Suprapubic skin (tissue), 4 donors: ENCODE measurements at regions not wholly inside any gene's neighbourhood (a gene's known extent, or its start where the extent isn't known, plus 50 kb on each side); places are given as distances from the start of the nearest gene placed in this dataset.

ENCODE experiments used
- DNase-seq, 2 donors: peaks; one replicate each; pipeline ENCODE4 v3.0.0-alpha.2; 2019; ENCODE audit warnings: low spot score in 2 of 2
- H3K27ac ChIP-seq: fragments of 200-600 bp; sonication (generic); one replicate; pipeline ENCODE4 v1.5.1; 2019
- H3K27me3 ChIP-seq: fragments of 200-600 bp; sonication (generic); one replicate; pipeline ENCODE4 v1.5.1; 2019
- H3K36me3 ChIP-seq: fragments of 200-600 bp; sonication (generic); one replicate; pipeline ENCODE4 v1.5.1; 2019
- H3K4me1 ChIP-seq: fragments of 200-600 bp; sonication (generic); one replicate; pipeline ENCODE4 v1.5.1; 2019
- H3K4me3 ChIP-seq: fragments of 200-600 bp; sonication (generic); one replicate; pipeline ENCODE4 v1.5.1; 2019; ENCODE audit warnings: mild to moderate bottlenecking
- H3K9me3 ChIP-seq: fragments of 200-600 bp; sonication (generic); one replicate; pipeline ENCODE4 v1.5.1; 2019
- EP300 ChIP-seq: sonication (generic); formaldehyde crosslinking; IDR thresholded peaks from one replicate; pipeline ENCODE4 v1.6.1; 2017; ENCODE audit warnings: antibody characterized with exemption
- POLR2A ChIP-seq, 2 donors: fragments of 450-650 bp; IDR thresholded peaks; one replicate each; pipeline ENCODE4 v1.6.1; 2017; ENCODE audit warnings: antibody characterized with exemption in 2 of 2, mild to moderate bottlenecking in 2 of 2, moderate library complexity in 2 of 2
- POLR2AphosphoS5 ChIP-seq, 3 donors: sonication (generic); formaldehyde crosslinking; IDR thresholded peaks; one replicate each; pipeline ENCODE4 v1.6.1; 2017; ENCODE audit warnings: antibody characterized with exemption in 3 of 3
- WGBS: methylation state at CpG from one replicate; pipeline ENCODE4 v1.1.5; 2018; 5-methylcytosine and 5-hydroxymethylcytosine counted together
- TF ChIP-seq, protein P1 (sequence below), 2 donors: fragments of 200-600 bp in 1 of 2; fragments of 450-650 bp in 1 of 2; sonication (generic) in 1 of 2; IDR thresholded peaks; one replicate each; pipeline ENCODE4 v1.5.1; 2016 to 2019; ENCODE audit warnings: antibody characterized with exemption in 2 of 2, mild to moderate bottlenecking in 1 of 2, moderate library complexity in 1 of 2

DNA sequence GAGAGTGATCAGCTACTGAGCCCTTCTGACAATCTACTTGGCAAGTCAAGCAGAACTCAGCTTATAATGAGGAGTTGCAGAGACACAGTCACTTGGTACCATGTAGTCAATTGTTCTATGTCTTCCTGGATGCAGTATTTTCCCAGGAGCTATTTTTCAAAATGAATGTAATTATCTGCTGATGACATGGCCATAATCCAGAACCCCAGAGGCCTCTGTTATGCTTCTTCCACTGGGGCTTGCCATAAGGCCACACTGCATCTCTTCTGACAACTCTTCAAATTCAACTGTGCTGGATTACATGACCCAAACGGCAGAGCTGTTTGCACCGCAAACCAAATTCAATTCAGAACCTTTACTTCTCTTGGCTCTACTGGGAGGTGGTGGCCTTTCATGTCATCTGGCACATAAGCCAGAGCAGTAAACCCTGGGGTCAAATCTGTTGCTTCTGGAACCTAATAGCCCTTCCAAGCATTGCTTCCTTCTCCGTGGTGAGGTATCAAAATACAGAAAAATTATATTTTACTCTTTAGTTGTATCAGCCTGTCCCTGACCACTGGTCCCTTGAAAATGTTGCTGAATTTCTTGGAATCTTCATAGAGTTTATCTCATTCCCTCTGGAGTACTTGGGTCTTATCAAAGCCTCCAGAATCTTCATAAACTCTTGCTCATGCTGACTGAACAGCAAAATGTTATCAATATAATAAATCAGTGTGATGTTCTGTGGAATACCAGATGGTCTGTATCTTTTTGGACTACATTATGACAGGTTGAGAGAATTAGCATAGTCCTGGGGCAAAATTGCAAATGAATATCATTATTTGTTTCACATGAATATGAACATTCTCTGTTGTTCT lies 79.4 kb upstream of the DCN start:
- Histone ChIP-seq H3K4me1 (no peaks in the 10 kb centered on the region), H3K27me3 (no peaks in the 10 kb centered on the region), H3K9me3 (no peaks in the 10 kb centered on the region), H3K36me3 (no peaks in the 10 kb centered on the region), H3K27ac (no peak overlapping the region), H3K4me3 (no peak overlapping the region)
- DNase-seq = no peak
- TF ChIP-seq EP300 = no peak
- TF ChIP-seq, protein P1, sequence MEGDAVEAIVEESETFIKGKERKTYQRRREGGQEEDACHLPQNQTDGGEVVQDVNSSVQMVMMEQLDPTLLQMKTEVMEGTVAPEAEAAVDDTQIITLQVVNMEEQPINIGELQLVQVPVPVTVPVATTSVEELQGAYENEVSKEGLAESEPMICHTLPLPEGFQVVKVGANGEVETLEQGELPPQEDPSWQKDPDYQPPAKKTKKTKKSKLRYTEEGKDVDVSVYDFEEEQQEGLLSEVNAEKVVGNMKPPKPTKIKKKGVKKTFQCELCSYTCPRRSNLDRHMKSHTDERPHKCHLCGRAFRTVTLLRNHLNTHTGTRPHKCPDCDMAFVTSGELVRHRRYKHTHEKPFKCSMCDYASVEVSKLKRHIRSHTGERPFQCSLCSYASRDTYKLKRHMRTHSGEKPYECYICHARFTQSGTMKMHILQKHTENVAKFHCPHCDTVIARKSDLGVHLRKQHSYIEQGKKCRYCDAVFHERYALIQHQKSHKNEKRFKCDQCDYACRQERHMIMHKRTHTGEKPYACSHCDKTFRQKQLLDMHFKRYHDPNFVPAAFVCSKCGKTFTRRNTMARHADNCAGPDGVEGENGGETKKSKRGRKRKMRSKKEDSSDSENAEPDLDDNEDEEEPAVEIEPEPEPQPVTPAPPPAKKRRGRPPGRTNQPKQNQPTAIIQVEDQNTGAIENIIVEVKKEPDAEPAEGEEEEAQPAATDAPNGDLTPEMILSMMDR (IDR thresholded peaks at IDR 0.05) = no peak
- TF ChIP-seq POLR2AphosphoS5 (IDR thresholded peaks at IDR 0.05) = no peak
- TF ChIP-seq POLR2A (IDR thresholded peaks at IDR 0.05) = no peak
- 51% methylated on average over 3 of the region's 3 CpGs for WGBS

DNA sequence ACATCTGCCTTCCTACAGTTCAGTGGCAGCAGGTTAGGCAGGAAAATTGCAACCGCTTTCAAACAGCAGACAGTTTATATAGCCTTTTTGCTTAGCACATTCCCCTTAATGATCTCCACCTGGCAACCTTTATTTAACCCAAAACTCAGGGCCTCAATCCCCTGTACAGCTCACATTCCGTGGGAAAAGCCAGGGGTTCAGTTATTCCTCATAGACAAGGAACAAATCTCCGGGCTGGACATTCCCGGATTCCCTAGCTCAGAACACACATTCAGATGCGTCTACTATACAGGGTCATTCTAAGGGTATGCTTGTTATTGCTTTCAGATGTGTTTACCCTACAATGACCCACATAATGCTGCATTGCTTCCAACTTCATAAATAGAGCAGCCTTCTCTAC lies 73.8 kb upstream of the DCN start:
- TF ChIP-seq, protein P1 (IDR thresholded peaks at IDR 0.05) = no peak
- no peak for TF ChIP-seq POLR2AphosphoS5 (IDR thresholded peaks at IDR 0.05)
- no peak for TF ChIP-seq EP300
- no peak for TF ChIP-seq POLR2A (IDR thresholded peaks at IDR 0.05)
- Histone ChIP-seq H3K4me1 (no peaks in the 10 kb centered on the region), H3K4me3 (no peak overlapping the region), H3K27ac (no peak overlapping the region), H3K9me3 (no peaks in the 10 kb centered on the region), H3K27me3 (no peaks in the 10 kb centered on the region), H3K36me3 (no peaks in the 10 kb centered on the region)
- no peak for DNase-seq
- WGBS = 79% methylated on average over 5 of the region's 5 CpGs

DNA sequence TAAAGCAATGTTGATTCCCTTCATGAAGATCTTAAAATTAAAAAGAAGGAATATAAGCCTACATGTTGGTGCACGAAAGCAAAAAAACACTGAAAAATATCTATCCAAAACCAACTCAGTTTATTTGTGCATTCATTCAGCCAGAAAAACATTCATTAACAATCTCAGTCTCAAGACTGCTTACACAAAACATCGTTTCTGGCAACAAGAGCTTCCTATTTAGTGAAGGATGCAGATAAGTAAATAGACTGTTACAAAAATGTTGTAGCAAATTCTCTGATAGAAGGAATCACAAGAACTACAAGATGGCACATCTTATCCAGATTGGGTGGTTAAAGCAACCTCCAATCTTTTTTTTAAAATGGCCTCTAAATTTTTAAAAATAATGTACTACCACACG lies 69.7 kb upstream of the DCN start:
- Histone ChIP-seq H3K36me3 (no peaks in the 10 kb centered on the region), H3K27me3 (no peaks in the 10 kb centered on the region), H3K4me3 (no peak overlapping the region), H3K27ac (no peak overlapping the region), H3K9me3 (no peaks in the 10 kb centered on the region), H3K4me1 (peaks cover 4% of the 10 kb centered on the region)
- WGBS = 69% methylated on average over 3 of the region's 3 CpGs
- DNase-seq = no peak
- TF ChIP-seq EP300 (no peak), POLR2A (IDR thresholded peaks at IDR 0.05) (no peak), POLR2AphosphoS5 (IDR thresholded peaks at IDR 0.05) (no peak)
- TF ChIP-seq, protein P1 (IDR thresholded peaks at IDR 0.05) = no peak

- WGBS = 28% methylated on average over 2 of the region's 2 CpGs
- no peaks in the 10 kb centered on the region for H3K36me3 ChIP-seq
- peaks cover 4% of the 10 kb centered on the region for H3K4me1 ChIP-seq
- TF ChIP-seq POLR2A (IDR thresholded peaks at IDR 0.05) = no peak
- TF ChIP-seq EP300 = no peak
- TF ChIP-seq, protein P1 (IDR thresholded peaks at IDR 0.05) = no peak
- TF ChIP-seq POLR2AphosphoS5 (IDR thresholded peaks at IDR 0.05) = no peak
- no peaks in the 10 kb centered on the region for H3K9me3 ChIP-seq
- H3K4me3 ChIP-seq = no peak overlapping the region
- no peak for DNase-seq
- peak overlapping the region; percentile 83 for H3K27ac ChIP-seq
- no peaks in the 10 kb centered on the region for H3K27me3 ChIP-seq
These were observed 67.7 kb upstream of the DCN start for GRCh38 chr12:91250273-91250665.

DNA sequence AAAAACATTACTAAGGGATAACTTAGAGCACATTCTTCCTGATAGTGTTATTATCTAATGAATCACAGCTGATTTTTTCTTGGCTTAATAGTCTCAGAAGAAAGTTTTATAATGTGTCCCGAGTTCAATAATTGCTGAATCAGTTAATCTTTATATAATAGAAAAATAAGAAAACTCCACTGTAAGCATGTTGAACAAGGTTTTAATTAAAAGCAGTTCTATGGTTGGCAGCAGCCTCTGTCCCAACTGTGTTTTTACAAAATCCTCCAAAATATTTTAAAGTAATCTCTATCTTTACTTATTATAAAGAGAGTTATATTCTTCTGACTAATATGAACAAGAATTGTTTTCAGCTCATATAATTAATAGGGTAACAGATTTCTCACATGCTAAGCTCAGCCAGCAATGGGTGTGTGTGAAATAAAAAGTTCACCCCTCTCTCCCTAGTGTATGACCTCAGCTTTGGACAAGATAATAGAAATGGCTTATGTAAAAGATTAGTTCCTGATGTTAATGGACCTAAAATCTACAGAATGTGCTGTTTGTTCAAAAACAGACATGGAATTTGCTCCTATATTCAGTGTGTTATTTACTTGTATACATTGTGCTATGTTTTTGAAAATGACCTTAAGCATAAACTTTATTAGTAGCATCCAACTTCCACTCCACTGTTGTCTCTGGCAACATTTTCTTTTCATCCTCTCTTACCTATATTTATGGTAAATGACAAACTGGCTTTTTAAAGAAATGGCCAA lies 67.1 kb upstream of the DCN start:
- DNase-seq = no peak
- Histone ChIP-seq H3K27me3 (no peaks in the 10 kb centered on the region), H3K27ac (peak overlapping the region; percentile 83), H3K4me3 (no peak overlapping the region), H3K4me1 (peaks cover 4% of the 10 kb centered on the region), H3K9me3 (no peaks in the 10 kb centered on the region), H3K36me3 (no peaks in the 10 kb centered on the region)
- TF ChIP-seq EP300 (no peak), POLR2A (IDR thresholded peaks at IDR 0.05) (no peak), POLR2AphosphoS5 (IDR thresholded peaks at IDR 0.05) (no peak)
- TF ChIP-seq, protein P1 (IDR thresholded peaks at IDR 0.05) = no peak
- WGBS = 20% methylated on average over 1 of the region's 1 CpG
